ENCODE measurements at regions not wholly inside any gene's neighbourhood (a gene's known extent, or its start where the extent isn't known, plus 50 kb on each side); places are given as distances from the start of the nearest gene placed in this dataset.

- TF ChIP-seq CTCF (IDR thresholded peaks at IDR 0.05) (no peak), POLR2A (IDR thresholded peaks at IDR 0.05) (no peak)
Observed at GRCh38 chr1:187074445-187075048, 245.8 kb downstream of the PLA2G4A start.
